ENCODE measurements at regions not wholly inside any gene's neighbourhood (a gene's known extent, or its start where the extent isn't known, plus 50 kb on each side); places are given as distances from the start of the nearest gene placed in this dataset.

- TF ChIP-seq CTCF (IDR thresholded peaks at IDR 0.05) (no peak), POLR2A (IDR thresholded peaks at IDR 0.05) (no peak)
Measured at GRCh38 chr7:155877167-155877566, 64.9 kb upstream of the SHH start.

Measured in suprapubic skin (tissue), 3 donors.